ENCODE measurements at regions not wholly inside any gene's neighbourhood (a gene's known extent, or its start where the extent isn't known, plus 50 kb on each side); places are given as distances from the start of the nearest gene placed in this dataset.

GRCh38 chr3:189557824-189558223, 73.4 kb upstream of the TP63 start (continued):
- no peak for TF ChIP-seq IRF5 (IDR thresholded peaks at IDR 0.05; ENCODE audit: borderline replicate concordance)
- TF ChIP-seq MEF2A (IDR thresholded peaks at IDR 0.05; ENCODE audit: insufficient read depth, low read depth, low read length): 0 out of 2 replicates have a peak, but pooled peaks have one; percentile 47
- no peak for TF ChIP-seq BCL3 (IDR thresholded peaks at IDR 0.05; ENCODE audit: borderline replicate concordance, insufficient read depth, low read depth, low read length, poor library complexity, severe bottlenecking)
- TF ChIP-seq RUNX3 (IDR thresholded peaks at IDR 0.05; ENCODE audit: low read length): 0 out of 2 replicates have a peak, but pooled peaks have one; percentile 9
- no peak for TF ChIP-seq EED (IDR thresholded peaks at IDR 0.05; ENCODE audit: low read depth)
- no peak for TF ChIP-seq ESRRA (IDR thresholded peaks at IDR 0.05; ENCODE audit: low read length)
- TF ChIP-seq SREBF2 (IDR thresholded peaks at IDR 0.05; ENCODE audit: low read length): no peak
- no peak for TF ChIP-seq POLR2AphosphoS5 (IDR thresholded peaks at IDR 0.05; ENCODE audit: low read length)
- TF ChIP-seq CEBPZ (IDR thresholded peaks at IDR 0.05; ENCODE audit: low read depth, low read length): no peak
- no peak for TF ChIP-seq ZNF274 (IDR thresholded peaks at IDR 0.05; ENCODE audit: insufficient read depth, insufficient read length)

Data from GM12878 (cell line).